PC-9 (cell line): ENCODE measurements at regions not wholly inside any gene's neighbourhood (a gene's known extent, or its start where the extent isn't known, plus 50 kb on each side); places are given as distances from the start of the nearest gene placed in this dataset.

Experiments
- BruUV-seq: library from RNA; stranded (reverse); fragments of 400-500 nt; replicated peaks from 2 replicates; lab custom pipeline; 2021; lab: Mats Ljungman, UMichigan
- CTCF ChIA-PET: fragments of 300-600 bp; sonication (Branson Sonifier 250); formaldehyde crosslinking; loops from one replicate; lab custom pipeline; 2022; ENCODE audit warnings: antibody characterized with exemption; lab: Charles Lee
- POLR2A ChIA-PET: fragments of 300-600 bp; sonication (Branson Sonifier 250); formaldehyde crosslinking; loops from one replicate; lab custom pipeline; 2022; ENCODE audit warnings: antibody characterized with exemption; ENCODE audit not compliant: unreplicated experiment; lab: Charles Lee
- DNase-seq, 2 experiments: peaks; one replicate each; pipeline versions ENCODE4 v3.0.0 to v3.0.0-alpha.2; 2015 to 2022; ENCODE audit warnings: mixed read lengths in 1 of 2
- H2AFZ ChIP-seq: fragments of 200-600 bp; sonication (generic); 2 replicates; pipeline ENCODE4 v1.8.1; 2017; ENCODE audit warnings: antibody characterized with exemption
- H3F3A ChIP-seq: fragments of 200-600 bp; sonication (generic); 2 replicates; pipeline ENCODE4 v1.8.1; 2017; ENCODE audit warnings: antibody characterized with exemption, mild to moderate bottlenecking, low read depth; ENCODE audit not compliant: insufficient read depth
- H3K27ac ChIP-seq: fragments of 200-600 bp; sonication (generic); 2 replicates; pipeline ENCODE4 v1.6.1; 2016; ENCODE audit warnings: mixed run types
- H3K27me3 ChIP-seq: fragments of 200-600 bp; sonication (generic); 2 replicates; pipeline ENCODE4 v1.6.1; 2016; ENCODE audit warnings: low read depth, mixed run types; ENCODE audit not compliant: insufficient read depth
- H3K36me3 ChIP-seq: fragments of 200-600 bp; sonication (generic); 2 replicates; pipeline ENCODE4 v1.6.1; 2016; ENCODE audit warnings: low read depth, mixed run types
- H3K4me1 ChIP-seq: fragments of 200-600 bp; sonication (generic); replicated peaks from 2 replicates; pipeline ENCODE4 v1.6.1; 2016; ENCODE audit warnings: mixed run types; ENCODE audit not compliant: insufficient read depth
- H3K4me2 ChIP-seq: fragments of 200-600 bp; sonication (generic); 2 replicates; pipeline ENCODE4 v1.6.1; 2017; ENCODE audit warnings: mixed run types
- H3K4me3 ChIP-seq: fragments of 200-600 bp; sonication (generic); 2 replicates; pipeline ENCODE4 v1.6.1; 2016; ENCODE audit warnings: mixed run types
- H3K79me2 ChIP-seq: fragments of 200-600 bp; sonication (generic); 2 replicates; pipeline ENCODE4 v1.6.1; 2017; ENCODE audit warnings: low read depth, mixed run types
- H3K9me2 ChIP-seq: fragments of 200-600 bp; sonication (generic); 2 replicates; pipeline ENCODE4 v1.8.1; 2017; ENCODE audit warnings: mild to moderate bottlenecking; ENCODE audit not compliant: insufficient read depth
- H3K9me3 ChIP-seq: fragments of 200-600 bp; sonication (generic); 2 replicates; pipeline ENCODE4 v1.8.1; 2016; ENCODE audit warnings: low read depth; ENCODE audit not compliant: insufficient read depth
- H4K20me1 ChIP-seq: fragments of 200-600 bp; sonication (generic); 2 replicates; pipeline ENCODE4 v1.8.1; 2017; ENCODE audit not compliant: insufficient read depth
- EZH2 ChIP-seq: fragments of 200-600 bp; sonication (generic); IDR thresholded peaks from 2 replicates; pipeline ENCODE4 v1.8.0; 2017; ENCODE audit warnings: antibody characterized with exemption, low read depth
- intact Hi-C: fragments of 100-400 bp; cut with micrococcal nuclease; formaldehyde crosslinking; loops from one replicate; pipeline ENCODE4 v1.10.0; 2022; ENCODE audit not compliant: unreplicated experiment
- TF ChIP-seq, protein P1 (sequence below): fragments of 200-600 bp; sonication (generic); conservative IDR thresholded peaks from 2 replicates; pipeline ENCODE4 v1.6.1; 2017; ENCODE audit warnings: mixed run types, antibody characterized with exemption, mild to moderate bottlenecking, moderate library complexity

DNA sequence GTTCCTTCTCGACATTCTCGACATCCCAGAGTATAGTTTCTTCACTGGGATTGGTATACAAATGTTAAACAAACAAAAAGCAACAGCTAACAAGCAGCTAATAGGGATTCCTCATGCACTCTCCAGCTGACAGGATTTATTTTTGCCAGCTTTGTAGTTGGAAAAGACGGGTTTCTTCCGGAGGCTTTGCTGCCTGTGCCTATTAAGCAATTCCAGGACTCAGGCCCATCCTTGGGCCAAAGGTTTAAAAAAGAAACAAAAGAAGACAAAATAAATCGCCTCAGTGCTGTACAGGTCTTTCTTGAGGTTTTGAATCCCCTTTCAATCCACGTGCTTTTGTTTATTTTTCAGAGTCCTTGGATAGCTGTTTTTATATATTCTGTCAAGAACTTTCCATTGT lies 1414.5 kb upstream of the PCDH9 start:
- no peaks in the 10 kb centered on the region for H3K9me3 ChIP-seq
- BruUV-seq, result no TSS peak
- DNase-seq, result no peak
- H3K36me3 ChIP-seq, result no peaks in the 10 kb centered on the region
- H3K79me2 ChIP-seq, result no peaks in the 10 kb centered on the region
- H3K4me3 ChIP-seq, result no peak overlapping the region
- no peaks in the 10 kb centered on the region for H4K20me1 ChIP-seq
- no peak overlapping the region for H3K4me2 ChIP-seq
- H3K4me1 ChIP-seq, result no peaks in the 10 kb centered on the region
- no peak overlapping the region for H2AFZ ChIP-seq
- H3K9me2 ChIP-seq, result no peaks in the 10 kb centered on the region
- H3F3A ChIP-seq, result no peaks in the 10 kb centered on the region
- H3K27ac ChIP-seq, result no peak overlapping the region
- no peaks in the 10 kb centered on the region for H3K27me3 ChIP-seq
- intact Hi-C loops, result no loop called here
- POLR2A ChIA-PET, result no interaction called here
- CTCF ChIA-PET, result no interaction called here
- TF ChIP-seq, protein P1, sequence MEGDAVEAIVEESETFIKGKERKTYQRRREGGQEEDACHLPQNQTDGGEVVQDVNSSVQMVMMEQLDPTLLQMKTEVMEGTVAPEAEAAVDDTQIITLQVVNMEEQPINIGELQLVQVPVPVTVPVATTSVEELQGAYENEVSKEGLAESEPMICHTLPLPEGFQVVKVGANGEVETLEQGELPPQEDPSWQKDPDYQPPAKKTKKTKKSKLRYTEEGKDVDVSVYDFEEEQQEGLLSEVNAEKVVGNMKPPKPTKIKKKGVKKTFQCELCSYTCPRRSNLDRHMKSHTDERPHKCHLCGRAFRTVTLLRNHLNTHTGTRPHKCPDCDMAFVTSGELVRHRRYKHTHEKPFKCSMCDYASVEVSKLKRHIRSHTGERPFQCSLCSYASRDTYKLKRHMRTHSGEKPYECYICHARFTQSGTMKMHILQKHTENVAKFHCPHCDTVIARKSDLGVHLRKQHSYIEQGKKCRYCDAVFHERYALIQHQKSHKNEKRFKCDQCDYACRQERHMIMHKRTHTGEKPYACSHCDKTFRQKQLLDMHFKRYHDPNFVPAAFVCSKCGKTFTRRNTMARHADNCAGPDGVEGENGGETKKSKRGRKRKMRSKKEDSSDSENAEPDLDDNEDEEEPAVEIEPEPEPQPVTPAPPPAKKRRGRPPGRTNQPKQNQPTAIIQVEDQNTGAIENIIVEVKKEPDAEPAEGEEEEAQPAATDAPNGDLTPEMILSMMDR, result no peak
- TF ChIP-seq EZH2, result no peak

DNA sequence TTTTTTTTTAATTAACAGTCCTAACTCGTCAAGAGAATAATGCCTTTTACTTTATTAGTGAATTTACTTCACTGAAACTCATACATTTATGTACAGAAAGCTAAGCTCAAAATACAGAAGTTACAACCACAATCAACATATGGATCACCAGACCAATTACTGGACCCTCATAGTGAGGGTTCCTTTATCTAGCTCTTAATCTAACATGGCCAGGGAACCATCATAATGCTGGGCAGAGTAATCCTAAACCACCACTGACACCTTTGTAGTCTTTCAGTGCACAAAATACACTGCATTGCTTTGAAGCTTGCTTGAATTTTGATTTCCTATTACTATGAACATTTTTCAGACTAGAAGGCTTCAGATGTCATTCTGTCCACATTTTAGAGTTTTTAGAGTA lies 1406.6 kb upstream of the PCDH9 start:
- CTCF ChIA-PET, result no interaction called here
- no peaks in the 10 kb centered on the region for H3K9me3 ChIP-seq
- no peaks in the 10 kb centered on the region for H3K4me1 ChIP-seq
- no peaks in the 10 kb centered on the region for H3K79me2 ChIP-seq
- intact Hi-C loops, result no loop called here
- H2AFZ ChIP-seq, result no peak overlapping the region
- no peak overlapping the region for H3K4me2 ChIP-seq
- TF ChIP-seq, protein P1, result no peak
- no peak for TF ChIP-seq EZH2
- H3K27ac ChIP-seq, result no peak overlapping the region
- POLR2A ChIA-PET, result no interaction called here
- H3F3A ChIP-seq, result no peaks in the 10 kb centered on the region
- no peaks in the 10 kb centered on the region for H3K36me3 ChIP-seq
- no peaks in the 10 kb centered on the region for H3K9me2 ChIP-seq
- no peaks in the 10 kb centered on the region for H4K20me1 ChIP-seq
- no peak for DNase-seq
- H3K27me3 ChIP-seq, result no peaks in the 10 kb centered on the region
- no peak overlapping the region for H3K4me3 ChIP-seq
- BruUV-seq, result no TSS peak

DNA sequence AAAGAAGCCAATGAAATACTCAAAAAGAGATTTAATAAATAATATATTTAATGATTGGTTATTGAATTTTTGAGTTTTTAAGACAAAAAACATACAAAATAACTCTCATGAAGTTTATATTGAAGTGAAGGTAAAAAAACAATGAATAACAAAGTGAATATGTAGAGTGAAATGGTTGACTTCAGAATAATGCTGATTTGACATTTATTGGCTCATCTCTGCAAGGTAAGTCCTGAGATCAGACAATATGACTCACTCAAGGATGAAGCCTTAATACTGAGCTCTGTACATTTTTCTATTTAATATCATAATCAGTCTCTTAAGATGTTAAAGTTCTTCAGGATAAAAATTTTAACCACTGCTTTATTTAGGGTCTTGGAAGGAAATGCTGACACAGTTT lies 1398.9 kb upstream of the PCDH9 start:
- BruUV-seq, result no TSS peak
- Histone ChIP-seq H3K4me2 (no peak overlapping the region), H3K36me3 (no peaks in the 10 kb centered on the region), H3F3A (no peaks in the 10 kb centered on the region), H3K9me2 (no peaks in the 10 kb centered on the region), H3K27me3 (no peaks in the 10 kb centered on the region), H3K27ac (no peak overlapping the region), H3K4me3 (no peak overlapping the region), H3K4me1 (no peaks in the 10 kb centered on the region), H2AFZ (no peak overlapping the region), H4K20me1 (no peaks in the 10 kb centered on the region), H3K9me3 (no peaks in the 10 kb centered on the region), H3K79me2 (no peaks in the 10 kb centered on the region)
- ChIA-PET CTCF (no interaction called here), POLR2A (no interaction called here)
- intact Hi-C loops, result no loop called here
- no peak for TF ChIP-seq EZH2
- TF ChIP-seq, protein P1, result no peak
- DNase-seq, result no peak
